GM23248 (cell line): ENCODE measurements at regions not wholly inside any gene's neighbourhood (a gene's known extent, or its start where the extent isn't known, plus 50 kb on each side); places are given as distances from the start of the nearest gene placed in this dataset.

Source experiments
- DNase-seq: peaks from one replicate; pipeline ENCODE4 v3.0.0-alpha.2; 2015
- H2AFZ ChIP-seq: fragments of 200-600 bp; sonication (generic); 2 replicates; pipeline ENCODE4 v1.6.1; 2016; ENCODE audit warnings: antibody characterized with exemption
- H3F3A ChIP-seq: fragments of 200-600 bp; sonication (generic); 2 replicates; pipeline ENCODE4 v1.6.1; 2016; ENCODE audit warnings: mild to moderate bottlenecking, antibody characterized with exemption, mixed run types; ENCODE audit not compliant: insufficient read depth
- H3K27ac ChIP-seq: fragments of 200-600 bp; sonication (generic); 2 replicates; pipeline ENCODE4 v1.5.1; 2016; ENCODE audit warnings: mild to moderate bottlenecking
- H3K27me3 ChIP-seq: fragments of 200-600 bp; sonication (generic); replicated peaks from 2 replicates; pipeline ENCODE4 v1.6.1; 2016; ENCODE audit warnings: mild to moderate bottlenecking; ENCODE audit not compliant: insufficient read depth
- H3K36me3 ChIP-seq: fragments of 200-600 bp; sonication (generic); 2 replicates; pipeline ENCODE4 v1.6.1; 2016; ENCODE audit warnings: low read depth, mild to moderate bottlenecking
- H3K4me1 ChIP-seq: fragments of 200-600 bp; sonication (generic); 2 replicates; pipeline ENCODE4 v1.6.1; 2016; ENCODE audit warnings: mild to moderate bottlenecking; ENCODE audit not compliant: insufficient read depth
- H3K4me2 ChIP-seq: fragments of 200-600 bp; sonication (generic); one replicate; pipeline ENCODE4 v1.6.1; 2016; ENCODE audit warnings: mild to moderate bottlenecking; ENCODE audit not compliant: unreplicated experiment
- H3K4me3 ChIP-seq: fragments of 200-600 bp; sonication (generic); 2 replicates; pipeline ENCODE4 v1.5.1; 2016; ENCODE audit warnings: mild to moderate bottlenecking
- H3K79me2 ChIP-seq: fragments of 200-600 bp; sonication (generic); 2 replicates; pipeline ENCODE4 v1.6.1; 2016; ENCODE audit warnings: mild to moderate bottlenecking; ENCODE audit not compliant: insufficient read depth
- H3K9ac ChIP-seq: fragments of 200-600 bp; sonication (generic); 2 replicates; pipeline ENCODE4 v1.6.1; 2016; ENCODE audit warnings: mild to moderate bottlenecking
- H3K9me2 ChIP-seq: fragments of 200-600 bp; sonication (generic); 2 replicates; pipeline ENCODE4 v1.6.1; 2016; ENCODE audit warnings: mixed run types, mild to moderate bottlenecking, moderate library complexity; ENCODE audit not compliant: insufficient read depth
- H3K9me3 ChIP-seq: fragments of 200-600 bp; sonication (generic); one replicate; pipeline ENCODE4 v1.6.1; 2017; ENCODE audit warnings: low read depth
- H4K20me1 ChIP-seq: fragments of 200-600 bp; sonication (generic); 2 replicates; pipeline ENCODE4 v1.6.0; 2016; ENCODE audit not compliant: insufficient read depth
- EZH2 ChIP-seq: fragments of 200-600 bp; sonication (generic); IDR thresholded peaks from 2 replicates; pipeline ENCODE4 v1.6.1; 2018; ENCODE audit warnings: antibody characterized with exemption, mild to moderate bottlenecking; ENCODE audit not compliant: insufficient read depth, poor library complexity, severe bottlenecking
- EZH2phosphoT487 ChIP-seq: fragments of 200-600 bp; sonication (generic); IDR thresholded peaks from 2 replicates; pipeline ENCODE4 v1.6.1; 2018; ENCODE audit warnings: antibody characterized with exemption, moderate library complexity, mild to moderate bottlenecking, low read depth; ENCODE audit not compliant: insufficient read depth
- WGBS, 2 experiments: methylation state at CpG; one replicate each; pipeline ENCODE4 v1.1.6; 2015 to 2017; ENCODE audit warnings: low lambda C conversion rate in 2 of 2, low coverage in 1 of 2; ENCODE audit errors: missing lambda C conversion rate in 2 of 2; 5-methylcytosine and 5-hydroxymethylcytosine counted together
- in situ Hi-C: fragments of 300-500 bp; cut with MboI; formaldehyde crosslinking; loops from 2 replicates; pipeline ENCODE4 v1.15.0; 2020

DNA sequence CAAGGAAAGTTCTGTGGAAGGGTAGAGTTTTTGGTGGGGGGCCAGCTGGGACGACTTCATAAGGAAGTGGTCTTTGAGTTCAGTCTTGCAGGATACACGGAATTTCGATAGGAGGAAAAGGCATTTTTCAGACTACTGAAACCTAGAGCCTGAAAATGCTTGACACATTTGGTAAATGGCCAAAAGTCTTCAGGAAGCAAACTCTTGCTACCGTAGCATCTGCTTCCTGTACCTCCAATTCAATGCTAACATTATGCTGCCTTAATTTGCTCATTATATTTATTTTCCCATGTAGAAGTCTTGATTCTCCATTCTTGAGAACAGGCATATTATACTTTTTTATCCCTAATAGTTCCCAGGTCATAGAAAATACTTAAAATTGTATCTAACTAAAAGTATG, 129.3 kb upstream of the MED13 start:
- in situ Hi-C loops: no loop called here
- DNase-seq: no peak
- no peaks in the 10 kb centered on the region for H3F3A ChIP-seq
- WGBS, 2 experiments: 29 to 32% methylated on average over 4 of the region's 4 CpGs
- H3K27me3 ChIP-seq: no peaks in the 10 kb centered on the region; the same call in 1 of the 2 replicates
- H3K9me3 ChIP-seq: no peaks in the 10 kb centered on the region
- no peak for TF ChIP-seq EZH2
- TF ChIP-seq EZH2phosphoT487: no peak
- no peaks in the 10 kb centered on the region for H4K20me1 ChIP-seq
- no peak overlapping the region for H3K9ac ChIP-seq
- H3K27ac ChIP-seq: no peak overlapping the region
- no peak overlapping the region for H3K4me3 ChIP-seq
- no peaks in the 10 kb centered on the region for H3K4me1 ChIP-seq
- H2AFZ ChIP-seq: no peak overlapping the region
- H3K9me2 ChIP-seq: no peaks in the 10 kb centered on the region
- H3K79me2 ChIP-seq: no peaks in the 10 kb centered on the region
- no peak overlapping the region for H3K4me2 ChIP-seq
- H3K36me3 ChIP-seq: no peaks in the 10 kb centered on the region

DNA sequence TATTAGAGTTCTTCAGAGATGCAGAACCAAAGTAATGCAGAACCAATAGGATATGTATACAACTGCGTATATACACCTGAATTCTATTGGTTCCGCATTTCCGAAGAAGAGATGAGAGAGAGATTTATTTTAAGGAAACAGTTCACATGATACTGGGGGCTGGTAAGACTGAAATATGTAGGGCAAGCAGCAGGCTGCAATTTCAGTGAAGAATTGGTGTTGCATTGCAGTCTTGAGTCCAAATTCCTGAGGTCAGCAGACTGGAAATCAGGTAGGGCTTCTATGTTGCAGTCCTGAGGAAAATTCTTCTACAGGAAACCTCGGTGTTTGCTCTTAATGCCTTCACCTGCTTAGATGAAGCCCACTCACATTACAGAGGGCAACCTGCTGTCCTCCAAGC, 128.2 kb upstream of the MED13 start:
- WGBS, 2 experiments: 80 to 81% methylated on average over 4 of the region's 4 CpGs
- in situ Hi-C loops: no loop called here

DNA sequence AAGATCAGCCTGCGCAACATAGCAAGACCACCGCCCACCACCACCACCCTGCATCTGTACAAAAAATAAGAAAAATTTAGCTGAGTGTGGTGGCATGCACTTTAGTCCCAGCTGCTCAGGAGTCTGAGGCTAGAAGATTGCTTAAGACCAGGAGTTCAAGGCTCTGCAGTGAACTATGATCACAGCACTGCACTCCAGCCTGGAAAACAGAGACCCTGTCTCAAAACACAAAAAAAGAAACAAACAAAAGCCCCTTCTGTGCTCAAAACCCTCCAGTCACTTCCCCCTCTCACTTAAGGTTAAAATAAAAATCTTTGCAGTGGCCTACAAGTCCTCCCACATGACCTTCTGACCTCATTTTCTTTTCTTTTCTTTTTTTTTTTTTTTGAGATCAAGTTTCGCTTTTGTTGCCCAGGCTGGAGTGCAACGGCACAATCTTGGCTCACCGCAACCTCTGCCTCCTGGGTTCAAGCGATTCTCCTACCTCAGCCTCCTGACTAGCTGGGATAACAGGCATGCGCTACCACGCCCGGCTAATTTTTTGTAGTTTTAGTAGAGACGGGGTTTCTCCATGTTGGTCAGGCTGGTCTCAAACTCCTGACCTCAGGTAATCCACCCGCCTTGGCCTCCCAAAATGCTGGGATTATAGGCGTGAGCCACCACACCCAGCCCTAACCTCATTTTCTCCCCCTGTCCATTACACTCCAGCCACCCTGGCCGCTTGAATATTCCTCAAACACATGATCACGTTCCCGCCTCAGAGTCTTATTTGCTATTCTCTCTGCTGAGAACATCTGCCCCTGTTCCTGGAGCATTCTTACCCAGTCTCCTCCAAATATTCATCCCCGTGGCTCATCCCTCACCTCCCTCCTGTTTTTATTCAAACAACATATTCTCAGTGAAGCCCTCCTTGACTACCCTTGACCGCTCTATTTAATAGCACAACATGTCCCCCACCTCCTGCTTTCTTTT, 126.6 kb upstream of the MED13 start:
- H3K27ac ChIP-seq: no peak overlapping the region
- in situ Hi-C loops: no loop called here
- no peaks in the 10 kb centered on the region for H3K79me2 ChIP-seq
- DNase-seq: no peak
- no peak overlapping the region for H2AFZ ChIP-seq
- no peaks in the 10 kb centered on the region for H3K9me2 ChIP-seq
- H3K4me1 ChIP-seq: no peaks in the 10 kb centered on the region
- no peaks in the 10 kb centered on the region for H3K36me3 ChIP-seq
- no peak overlapping the region for H3K9ac ChIP-seq
- no peaks in the 10 kb centered on the region for H3K27me3 ChIP-seq
- no peaks in the 10 kb centered on the region for H3F3A ChIP-seq
- no peak overlapping the region for H3K4me2 ChIP-seq
- no peaks in the 10 kb centered on the region for H4K20me1 ChIP-seq
- TF ChIP-seq EZH2phosphoT487 (no peak), EZH2 (no peak)
- WGBS, 2 experiments: 63 to 65% methylated on average over 16 to 17 of the region's 17 CpGs
- H3K4me3 ChIP-seq: no peak overlapping the region
- no peaks in the 10 kb centered on the region for H3K9me3 ChIP-seq

More for the DNA sequence above, 128.2 kb upstream of the MED13 start:
- Histone ChIP-seq H3F3A (no peaks in the 10 kb centered on the region), H3K9me3 (no peaks in the 10 kb centered on the region), H3K27ac (no peak overlapping the region), H3K4me3 (no peak overlapping the region), H2AFZ (no peak overlapping the region), H3K36me3 (no peaks in the 10 kb centered on the region), H3K4me2 (no peak overlapping the region), H3K4me1 (no peaks in the 10 kb centered on the region), H3K79me2 (no peaks in the 10 kb centered on the region), H3K27me3 (no peaks in the 10 kb centered on the region), H3K9me2 (no peaks in the 10 kb centered on the region), H3K9ac (no peak overlapping the region), H4K20me1 (no peaks in the 10 kb centered on the region)
- DNase-seq: no peak
- TF ChIP-seq EZH2 (no peak), EZH2phosphoT487 (no peak)

DNA sequence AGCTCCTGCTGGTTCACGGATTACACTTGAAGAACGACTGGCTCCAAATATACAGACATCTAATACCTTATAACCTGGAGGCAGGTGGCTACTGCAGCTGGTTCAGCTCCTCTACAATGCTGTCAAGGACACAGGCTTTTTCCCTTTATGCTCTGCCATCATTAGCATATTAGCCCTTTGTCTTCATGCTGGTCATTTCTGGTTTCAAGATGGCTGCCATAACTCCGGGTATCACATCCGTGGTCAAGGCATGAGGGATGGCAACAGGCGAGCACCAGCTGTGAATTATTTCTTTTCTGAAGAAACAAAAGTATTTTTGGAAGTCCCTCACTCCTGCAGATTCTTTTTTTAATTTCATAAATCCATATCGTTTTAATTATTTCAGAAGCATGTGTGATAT, 124.3 kb upstream of the MED13 start:
- Histone ChIP-seq H3K27me3 (no peaks in the 10 kb centered on the region), H3K9me3 (no peaks in the 10 kb centered on the region), H3K4me1 (no peaks in the 10 kb centered on the region), H3K27ac (no peak overlapping the region), H3K9me2 (no peaks in the 10 kb centered on the region), H3K79me2 (no peaks in the 10 kb centered on the region), H3F3A (no peaks in the 10 kb centered on the region), H4K20me1 (no peaks in the 10 kb centered on the region), H3K36me3 (no peaks in the 10 kb centered on the region), H3K4me2 (no peak overlapping the region), H2AFZ (no peak overlapping the region), H3K9ac (no peak overlapping the region), H3K4me3 (no peak overlapping the region)
- no peak for DNase-seq
- no peak for TF ChIP-seq EZH2
- TF ChIP-seq EZH2phosphoT487: no peak
- in situ Hi-C loops: no loop called here
- WGBS, 2 experiments: 41 to 43% methylated on average over 6 of the region's 6 CpGs
